Left forelimb (tissue), 1 donor: ENCODE measurements at regions not wholly inside any gene's neighbourhood (a gene's known extent, or its start where the extent isn't known, plus 50 kb on each side); places are given as distances from the start of the nearest gene placed in this dataset.

Experiments used
- DNase-seq: peaks from one replicate; pipeline ENCODE4 v3.0.0-alpha.2; 2018; ENCODE audit warnings: low spot score

- no peak for DNase-seq
Observed at GRCh38 chr4:14844061-14844460, 158.2 kb upstream of the CPEB2 start.

GRCh38 chr4:14848229-14848628 is 154.1 kb upstream of the CPEB2 start:
- DNase-seq: no peak

GRCh38 chr4:14850455-14851097 is 151.7 kb upstream of the CPEB2 start:
- no peak for DNase-seq

- no peak for DNase-seq
Observed at GRCh38 chr4:14853176-14853943, 148.9 kb upstream of the CPEB2 start.

GRCh38 chr4:14855719-14856061 is 146.6 kb upstream of the CPEB2 start:
- DNase-seq: no peak

GRCh38 chr4:14856062-14856933 is 146.0 kb upstream of the CPEB2 start:
- DNase-seq: no peak

GRCh38 chr4:14856934-14857235 is 145.4 kb upstream of the CPEB2 start:
- no peak for DNase-seq

GRCh38 chr4:14857475-14857874 is 144.8 kb upstream of the CPEB2 start:
- DNase-seq: no peak

- DNase-seq: no peak
Observed at GRCh38 chr4:14857981-14858380, 144.3 kb upstream of the CPEB2 start.

- DNase-seq: no peak
Observed at GRCh38 chr4:14862891-14863290, 139.4 kb upstream of the CPEB2 start.

GRCh38 chr4:14863418-14864364 is 138.6 kb upstream of the CPEB2 start:
- no peak for DNase-seq

GRCh38 chr4:14864365-14865030 is 137.8 kb upstream of the CPEB2 start:
- no peak for DNase-seq

- no peak for DNase-seq
Observed at GRCh38 chr4:14865031-14865366, 137.3 kb upstream of the CPEB2 start.

GRCh38 chr4:14865804-14866203 is 136.5 kb upstream of the CPEB2 start:
- no peak for DNase-seq

- no peak for DNase-seq
Observed at GRCh38 chr4:14867847-14868246, 134.4 kb upstream of the CPEB2 start.

GRCh38 chr4:14868426-14869395 is 133.6 kb upstream of the CPEB2 start:
- no peak for DNase-seq

GRCh38 chr4:14871676-14872430 is 130.4 kb upstream of the CPEB2 start:
- no peak for DNase-seq

GRCh38 chr4:14874990-14875389 is 127.3 kb upstream of the CPEB2 start:
- DNase-seq: no peak
